GM12878 (cell line): ENCODE measurements at regions not wholly inside any gene's neighbourhood (a gene's known extent, or its start where the extent isn't known, plus 50 kb on each side); places are given as distances from the start of the nearest gene placed in this dataset.

Experiments used
- BRCA1 ChIP-seq: IDR thresholded peaks from 2 replicates; pipeline ENCODE4 v1.6.1; 2011; ENCODE audit warnings: low read depth, low read length, improper control_type of control experiment
- CTCF ChIP-seq, 3 experiments: IDR thresholded peaks in 2 of 3; conservative IDR thresholded peaks in 1 of 3; 2 replicates each; pipeline ENCODE4 v1.5.1; 2011; ENCODE audit warnings: low read depth in 3 of 3, low read length in 3 of 3, mild to moderate bottlenecking in 3 of 3, control low read depth in 2 of 3, moderate library complexity in 2 of 3, inconsistent platforms in 1 of 3, mixed read lengths in 1 of 3; ENCODE audit not compliant: control insufficient read depth in 2 of 3, insufficient read depth in 1 of 3; ENCODE audit errors: extremely low read depth in 1 of 3
- EZH2 ChIP-seq: IDR thresholded peaks from 2 replicates; pipeline ENCODE4 v1.6.1; 2012; ENCODE audit warnings: low read depth, mild to moderate bottlenecking, control low read depth, inconsistent platforms, low read length, borderline replicate concordance; ENCODE audit not compliant: control insufficient read depth
- FOS ChIP-seq: IDR thresholded peaks from 3 replicates; pipeline ENCODE4 v1.6.1; 2011; ENCODE audit warnings: borderline replicate concordance; ENCODE audit not compliant: insufficient read length; ENCODE audit errors: extremely low read depth
- MXI1 ChIP-seq: fragments of 150-350 bp; IDR thresholded peaks from 2 replicates; pipeline ENCODE4 v1.6.1; 2011; ENCODE audit warnings: low read depth, mild to moderate bottlenecking, inconsistent platforms, low read length, improper control_type of control experiment
- MYC ChIP-seq: IDR thresholded peaks from 2 replicates; pipeline ENCODE4 v1.6.1; 2011; ENCODE audit warnings: mild to moderate bottlenecking, low read length, moderate library complexity, inconsistent platforms; ENCODE audit not compliant: insufficient read depth, insufficient replicate concordance, insufficient read length, severe bottlenecking
- NRF1 ChIP-seq: conservative IDR thresholded peaks from 2 replicates; pipeline ENCODE4 v1.6.1; 2011; ENCODE audit warnings: mild to moderate bottlenecking, low read depth, low read length, improper control_type of control experiment
- POU2F2 ChIP-seq: IDR thresholded peaks from 3 replicates; pipeline ENCODE4 v1.6.1; 2011; ENCODE audit warnings: low read depth, mild to moderate bottlenecking, low read length, borderline replicate concordance
- RCOR1 ChIP-seq: conservative IDR thresholded peaks from 2 replicates; pipeline ENCODE4 v1.6.1; 2012; ENCODE audit warnings: low read depth, low read length, improper control_type of control experiment
- SKIL ChIP-seq: fragments of 450-650 bp; IDR thresholded peaks from 2 replicates; pipeline ENCODE4 v1.6.1; 2017; ENCODE audit warnings: mild to moderate bottlenecking, low read depth, inconsistent platforms; ENCODE audit not compliant: poor library complexity, severe bottlenecking
- SMC3 ChIP-seq: IDR thresholded peaks from 2 replicates; pipeline ENCODE4 v1.6.1; 2011; ENCODE audit warnings: low read length, improper control_type of control experiment, borderline replicate concordance
- STAT1 ChIP-seq: fragments of 450-650 bp; conservative IDR thresholded peaks from 2 replicates; pipeline ENCODE4 v1.6.1; 2014; ENCODE audit warnings: antibody characterized with exemption, mild to moderate bottlenecking
- TF ChIP-seq, protein P1 (sequence below): fragments of 450-650 bp; IDR thresholded peaks from 2 replicates; pipeline ENCODE4 v1.6.1; 2017; ENCODE audit warnings: antibody characterized with exemption, mild to moderate bottlenecking, moderate library complexity
- TF ChIP-seq, protein P2 (sequence below): IDR thresholded peaks from 2 replicates; pipeline ENCODE4 v1.6.1; 2011; ENCODE audit warnings: low read depth, low read length, improper control_type of control experiment, borderline replicate concordance

GRCh38 chr20:8938532-8938931 is 130.4 kb upstream of the PLCB4 start:
- TF ChIP-seq MYC = no peak
- no peak for TF ChIP-seq SKIL
- no peak for TF ChIP-seq EZH2
- TF ChIP-seq FOS = no peak
- TF ChIP-seq POU2F2 = no peak
- TF ChIP-seq RCOR1 = no peak
- TF ChIP-seq MXI1 = no peak
- no peak for TF ChIP-seq SMC3
- TF ChIP-seq CTCF (IDR thresholded peaks at IDR 0.05 in 2 of 3, conservative IDR thresholded peaks at IDR 0.05 in 1 of 3; ENCODE audit: control insufficient read depth in 2 of 3, extremely low read depth in 1 of 3, insufficient read depth in 1 of 3, low read depth in 3 of 3, low read length in 3 of 3) = no peak
- no peak for TF ChIP-seq BRCA1
- TF ChIP-seq, protein P1, sequence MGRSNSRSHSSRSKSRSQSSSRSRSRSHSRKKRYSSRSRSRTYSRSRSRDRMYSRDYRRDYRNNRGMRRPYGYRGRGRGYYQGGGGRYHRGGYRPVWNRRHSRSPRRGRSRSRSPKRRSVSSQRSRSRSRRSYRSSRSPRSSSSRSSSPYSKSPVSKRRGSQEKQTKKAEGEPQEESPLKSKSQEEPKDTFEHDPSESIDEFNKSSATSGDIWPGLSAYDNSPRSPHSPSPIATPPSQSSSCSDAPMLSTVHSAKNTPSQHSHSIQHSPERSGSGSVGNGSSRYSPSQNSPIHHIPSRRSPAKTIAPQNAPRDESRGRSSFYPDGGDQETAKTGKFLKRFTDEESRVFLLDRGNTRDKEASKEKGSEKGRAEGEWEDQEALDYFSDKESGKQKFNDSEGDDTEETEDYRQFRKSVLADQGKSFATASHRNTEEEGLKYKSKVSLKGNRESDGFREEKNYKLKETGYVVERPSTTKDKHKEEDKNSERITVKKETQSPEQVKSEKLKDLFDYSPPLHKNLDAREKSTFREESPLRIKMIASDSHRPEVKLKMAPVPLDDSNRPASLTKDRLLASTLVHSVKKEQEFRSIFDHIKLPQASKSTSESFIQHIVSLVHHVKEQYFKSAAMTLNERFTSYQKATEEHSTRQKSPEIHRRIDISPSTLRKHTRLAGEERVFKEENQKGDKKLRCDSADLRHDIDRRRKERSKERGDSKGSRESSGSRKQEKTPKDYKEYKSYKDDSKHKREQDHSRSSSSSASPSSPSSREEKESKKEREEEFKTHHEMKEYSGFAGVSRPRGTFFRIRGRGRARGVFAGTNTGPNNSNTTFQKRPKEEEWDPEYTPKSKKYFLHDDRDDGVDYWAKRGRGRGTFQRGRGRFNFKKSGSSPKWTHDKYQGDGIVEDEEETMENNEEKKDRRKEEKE = no peak
- no peak for TF ChIP-seq STAT1
- TF ChIP-seq NRF1 = no peak
- TF ChIP-seq, protein P2, sequence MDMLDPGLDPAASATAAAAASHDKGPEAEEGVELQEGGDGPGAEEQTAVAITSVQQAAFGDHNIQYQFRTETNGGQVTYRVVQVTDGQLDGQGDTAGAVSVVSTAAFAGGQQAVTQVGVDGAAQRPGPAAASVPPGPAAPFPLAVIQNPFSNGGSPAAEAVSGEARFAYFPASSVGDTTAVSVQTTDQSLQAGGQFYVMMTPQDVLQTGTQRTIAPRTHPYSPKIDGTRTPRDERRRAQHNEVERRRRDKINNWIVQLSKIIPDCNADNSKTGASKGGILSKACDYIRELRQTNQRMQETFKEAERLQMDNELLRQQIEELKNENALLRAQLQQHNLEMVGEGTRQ = no peak
